ENCODE measurements at regions not wholly inside any gene's neighbourhood (a gene's known extent, or its start where the extent isn't known, plus 50 kb on each side); places are given as distances from the start of the nearest gene placed in this dataset.

DNA sequence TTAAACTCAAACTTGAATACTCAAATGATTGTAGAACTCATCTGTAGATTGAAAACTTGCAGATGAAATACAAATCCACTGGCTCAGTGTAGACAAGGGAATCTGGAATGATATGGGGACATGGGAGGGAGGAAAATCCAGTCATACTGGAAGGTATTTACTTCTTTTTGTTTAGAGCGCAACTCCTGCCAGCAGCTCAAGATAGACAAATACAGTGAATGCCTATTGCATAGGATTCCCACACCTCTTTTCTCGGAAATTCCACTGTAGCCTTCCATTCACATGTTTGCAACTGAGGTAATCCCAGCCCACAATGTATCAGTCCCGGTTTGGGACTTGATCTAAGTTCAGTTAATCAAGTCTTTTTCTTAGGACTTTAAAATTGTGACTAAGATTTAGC lies 311.2 kb downstream of the PTPRC start:
- H3K4me2 ChIP-seq (ENCODE audit: low read length) = no peak overlapping the region
- H3K79me2 ChIP-seq (ENCODE audit: insufficient read depth, low read length) = no peaks in the 10 kb centered on the region
- H3K36me3 ChIP-seq (ENCODE audit: insufficient read depth, low read length) = no peaks in the 10 kb centered on the region
- H3K9me3 ChIP-seq (ENCODE audit: low read length) = peaks cover 5% of the 10 kb centered on the region; the same call in 1 of the 2 replicates
- no peaks in the 10 kb centered on the region for H4K20me1 ChIP-seq (ENCODE audit: insufficient read depth, low read length)
- H3K27ac ChIP-seq (ENCODE audit: low read depth, low read length, poor library complexity, severe bottlenecking) = no peak overlapping the region
- TF ChIP-seq EZH2 (IDR thresholded peaks at IDR 0.05; ENCODE audit: borderline replicate concordance, low read length) = no peak
- TF ChIP-seq, protein P1, sequence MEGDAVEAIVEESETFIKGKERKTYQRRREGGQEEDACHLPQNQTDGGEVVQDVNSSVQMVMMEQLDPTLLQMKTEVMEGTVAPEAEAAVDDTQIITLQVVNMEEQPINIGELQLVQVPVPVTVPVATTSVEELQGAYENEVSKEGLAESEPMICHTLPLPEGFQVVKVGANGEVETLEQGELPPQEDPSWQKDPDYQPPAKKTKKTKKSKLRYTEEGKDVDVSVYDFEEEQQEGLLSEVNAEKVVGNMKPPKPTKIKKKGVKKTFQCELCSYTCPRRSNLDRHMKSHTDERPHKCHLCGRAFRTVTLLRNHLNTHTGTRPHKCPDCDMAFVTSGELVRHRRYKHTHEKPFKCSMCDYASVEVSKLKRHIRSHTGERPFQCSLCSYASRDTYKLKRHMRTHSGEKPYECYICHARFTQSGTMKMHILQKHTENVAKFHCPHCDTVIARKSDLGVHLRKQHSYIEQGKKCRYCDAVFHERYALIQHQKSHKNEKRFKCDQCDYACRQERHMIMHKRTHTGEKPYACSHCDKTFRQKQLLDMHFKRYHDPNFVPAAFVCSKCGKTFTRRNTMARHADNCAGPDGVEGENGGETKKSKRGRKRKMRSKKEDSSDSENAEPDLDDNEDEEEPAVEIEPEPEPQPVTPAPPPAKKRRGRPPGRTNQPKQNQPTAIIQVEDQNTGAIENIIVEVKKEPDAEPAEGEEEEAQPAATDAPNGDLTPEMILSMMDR (IDR thresholded peaks at IDR 0.05; ENCODE audit: low read length) = no peak
- no peak overlapping the region for H2AFZ ChIP-seq (ENCODE audit: low read length)
- H3K9ac ChIP-seq (ENCODE audit: low read length) = no peak overlapping the region
- H3K27me3 ChIP-seq (ENCODE audit: insufficient read depth, low read length) = no peaks in the 10 kb centered on the region
- H3F3A ChIP-seq (ENCODE audit: insufficient read depth, low read length) = no peaks in the 10 kb centered on the region
- peaks cover 6% of the 10 kb centered on the region for H3K4me1 ChIP-seq (ENCODE audit: insufficient read depth, low read length, severe bottlenecking)
- H3K4me3 ChIP-seq (ENCODE audit: low read depth, low read length, poor library complexity, severe bottlenecking) = no peak overlapping the region
- H3K9me2 ChIP-seq (ENCODE audit: low read depth, low read length) = no peaks in the 10 kb centered on the region

GRCh38 chr1:198955085-198955484 lies 316.2 kb downstream of the PTPRC start:
- Histone ChIP-seq H3K27me3 (ENCODE audit: insufficient read depth, low read length) (no peaks in the 10 kb centered on the region), H4K20me1 (ENCODE audit: insufficient read depth, low read length) (no peaks in the 10 kb centered on the region), H3K4me3 (ENCODE audit: low read depth, low read length, poor library complexity, severe bottlenecking) (no peak overlapping the region), H3K9me3 (ENCODE audit: low read length) (peaks cover 12% of the 10 kb centered on the region), H2AFZ (ENCODE audit: low read length) (no peak overlapping the region), H3K79me2 (ENCODE audit: insufficient read depth, low read length) (no peaks in the 10 kb centered on the region), H3K36me3 (ENCODE audit: insufficient read depth, low read length) (no peaks in the 10 kb centered on the region), H3K4me1 (ENCODE audit: insufficient read depth, low read length, severe bottlenecking) (peaks cover 6% of the 10 kb centered on the region), H3K9me2 (ENCODE audit: low read depth, low read length) (no peaks in the 10 kb centered on the region), H3K27ac (ENCODE audit: low read depth, low read length, poor library complexity, severe bottlenecking) (no peak overlapping the region), H3K4me2 (ENCODE audit: low read length) (no peak overlapping the region), H3K9ac (ENCODE audit: low read length) (no peak overlapping the region), H3F3A (ENCODE audit: insufficient read depth, low read length) (no peaks in the 10 kb centered on the region)
- TF ChIP-seq EZH2 (IDR thresholded peaks at IDR 0.05; ENCODE audit: borderline replicate concordance, low read length) = no peak
- TF ChIP-seq, protein P1 (IDR thresholded peaks at IDR 0.05; ENCODE audit: low read length) = no peak

DNA sequence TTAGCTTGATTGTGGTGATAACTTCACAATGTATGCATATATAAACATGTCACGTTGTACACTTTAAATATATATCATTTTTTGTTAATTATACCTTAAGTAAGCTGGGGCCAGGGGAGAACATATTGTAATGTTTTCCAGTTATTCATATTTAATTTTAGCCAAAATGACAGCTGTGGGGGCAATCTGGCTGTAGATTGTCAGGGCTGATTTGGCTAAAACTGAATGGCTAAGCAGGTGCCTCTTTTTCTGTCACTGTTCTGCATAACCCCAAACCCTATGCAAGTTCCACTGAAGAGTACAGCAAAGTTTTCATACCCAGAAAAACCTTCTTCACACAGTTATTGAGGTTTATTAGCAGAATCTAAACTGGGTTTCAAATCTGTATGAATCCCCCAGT lies 318.2 kb downstream of the PTPRC start:
- H4K20me1 ChIP-seq (ENCODE audit: insufficient read depth, low read length) = no peaks in the 10 kb centered on the region
- no peak overlapping the region for H3K9ac ChIP-seq (ENCODE audit: low read length)
- no peaks in the 10 kb centered on the region for H3K27me3 ChIP-seq (ENCODE audit: insufficient read depth, low read length)
- TF ChIP-seq, protein P1 (IDR thresholded peaks at IDR 0.05; ENCODE audit: low read length) = no peak
- no peak for TF ChIP-seq EZH2 (IDR thresholded peaks at IDR 0.05; ENCODE audit: borderline replicate concordance, low read length)
- H3K9me2 ChIP-seq (ENCODE audit: low read depth, low read length) = no peaks in the 10 kb centered on the region
- H3F3A ChIP-seq (ENCODE audit: insufficient read depth, low read length) = no peaks in the 10 kb centered on the region
- H3K4me3 ChIP-seq (ENCODE audit: low read depth, low read length, poor library complexity, severe bottlenecking) = no peak overlapping the region
- H3K27ac ChIP-seq (ENCODE audit: low read depth, low read length, poor library complexity, severe bottlenecking) = no peak overlapping the region
- no peak overlapping the region for H3K4me2 ChIP-seq (ENCODE audit: low read length)
- H3K79me2 ChIP-seq (ENCODE audit: insufficient read depth, low read length) = no peaks in the 10 kb centered on the region
- H3K9me3 ChIP-seq (ENCODE audit: low read length) = peaks cover 12% of the 10 kb centered on the region
- H3K36me3 ChIP-seq (ENCODE audit: insufficient read depth, low read length) = no peaks in the 10 kb centered on the region
- H3K4me1 ChIP-seq (ENCODE audit: insufficient read depth, low read length, severe bottlenecking) = peaks cover 6% of the 10 kb centered on the region
- H2AFZ ChIP-seq (ENCODE audit: low read length) = no peak overlapping the region

Measured in OCI-LY1 (cell line).